ENCODE measurements at regions not wholly inside any gene's neighbourhood (a gene's known extent, or its start where the extent isn't known, plus 50 kb on each side); places are given as distances from the start of the nearest gene placed in this dataset.

- TF ChIP-seq CTCF (IDR thresholded peaks at IDR 0.05) = no peak
Measured at GRCh38 chr18:61749031-61749430, 143.8 kb downstream of the RNF152 start.

- TF ChIP-seq CTCF (IDR thresholded peaks at IDR 0.05) = no peak
Measured at GRCh38 chr18:61748004-61748403, 144.8 kb downstream of the RNF152 start.

- no peak for TF ChIP-seq CTCF (IDR thresholded peaks at IDR 0.05)
Measured at GRCh38 chr18:61743775-61744531, 148.9 kb downstream of the RNF152 start.

- TF ChIP-seq CTCF (IDR thresholded peaks at IDR 0.05) = no peak
Measured at GRCh38 chr18:61742565-61743429, 150.0 kb downstream of the RNF152 start.

GRCh38 chr18:61741881-61742454 is 150.8 kb downstream of the RNF152 start:
- no peak for TF ChIP-seq CTCF (IDR thresholded peaks at IDR 0.05)

GRCh38 chr18:61738488-61738887 is 154.3 kb downstream of the RNF152 start:
- TF ChIP-seq CTCF (IDR thresholded peaks at IDR 0.05) = no peak

- no peak for TF ChIP-seq CTCF (IDR thresholded peaks at IDR 0.05)
Measured at GRCh38 chr18:61738042-61738441, 154.8 kb downstream of the RNF152 start.

All from LNCAP (cell line).